ENCODE measurements at regions not wholly inside any gene's neighbourhood (a gene's known extent, or its start where the extent isn't known, plus 50 kb on each side); places are given as distances from the start of the nearest gene placed in this dataset.

DNA sequence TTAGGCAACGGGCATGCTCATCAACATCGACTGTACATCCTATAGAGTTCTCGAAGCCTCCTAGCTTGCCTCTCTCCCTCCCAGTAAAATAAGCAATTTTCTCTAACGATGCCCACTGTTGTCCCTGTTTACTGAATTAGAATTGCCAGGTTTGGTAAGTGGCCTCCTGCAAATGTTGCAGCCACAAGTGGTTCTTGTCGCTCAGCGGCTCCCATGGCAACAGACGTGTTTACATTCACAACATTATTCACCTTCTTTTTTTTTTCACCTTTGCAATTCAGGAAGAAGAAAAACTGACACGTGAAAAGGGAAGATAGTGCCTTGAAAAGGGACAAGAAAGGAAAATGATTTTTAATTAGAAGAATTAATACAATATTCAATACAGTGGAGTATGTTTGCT is 100.9 kb upstream of the PKP2 start:
- no peaks in the 10 kb centered on the region for H4K20me1 ChIP-seq (ENCODE audit: insufficient read depth, low read length)
- TF ChIP-seq, protein P1, sequence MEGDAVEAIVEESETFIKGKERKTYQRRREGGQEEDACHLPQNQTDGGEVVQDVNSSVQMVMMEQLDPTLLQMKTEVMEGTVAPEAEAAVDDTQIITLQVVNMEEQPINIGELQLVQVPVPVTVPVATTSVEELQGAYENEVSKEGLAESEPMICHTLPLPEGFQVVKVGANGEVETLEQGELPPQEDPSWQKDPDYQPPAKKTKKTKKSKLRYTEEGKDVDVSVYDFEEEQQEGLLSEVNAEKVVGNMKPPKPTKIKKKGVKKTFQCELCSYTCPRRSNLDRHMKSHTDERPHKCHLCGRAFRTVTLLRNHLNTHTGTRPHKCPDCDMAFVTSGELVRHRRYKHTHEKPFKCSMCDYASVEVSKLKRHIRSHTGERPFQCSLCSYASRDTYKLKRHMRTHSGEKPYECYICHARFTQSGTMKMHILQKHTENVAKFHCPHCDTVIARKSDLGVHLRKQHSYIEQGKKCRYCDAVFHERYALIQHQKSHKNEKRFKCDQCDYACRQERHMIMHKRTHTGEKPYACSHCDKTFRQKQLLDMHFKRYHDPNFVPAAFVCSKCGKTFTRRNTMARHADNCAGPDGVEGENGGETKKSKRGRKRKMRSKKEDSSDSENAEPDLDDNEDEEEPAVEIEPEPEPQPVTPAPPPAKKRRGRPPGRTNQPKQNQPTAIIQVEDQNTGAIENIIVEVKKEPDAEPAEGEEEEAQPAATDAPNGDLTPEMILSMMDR (conservative IDR thresholded peaks at IDR 0.05; ENCODE audit: low read length): no peak
- TF ChIP-seq EZH2phosphoT487 (IDR thresholded peaks at IDR 0.05; ENCODE audit: borderline replicate concordance, low read depth, low read length): no peak
- H3K9me2 ChIP-seq (ENCODE audit: insufficient read depth, low read length): no peaks in the 10 kb centered on the region
- ChIA-PET POLR2A (no interaction called here), CTCF (ENCODE audit: unreplicated experiment) (no interaction called here)
- H3K4me1 ChIP-seq (ENCODE audit: insufficient read depth, low read length, poor library complexity, severe bottlenecking): no peaks in the 10 kb centered on the region
- no peak overlapping the region for H3K4me3 ChIP-seq (ENCODE audit: low read depth, low read length, poor library complexity, severe bottlenecking)
- H3K36me3 ChIP-seq (ENCODE audit: insufficient read depth, low read length): no peaks in the 10 kb centered on the region
- no peaks in the 10 kb centered on the region for H3K79me2 ChIP-seq (ENCODE audit: insufficient read depth, low read depth, low read length)
- intact Hi-C loops (cut with micrococcal nuclease; ENCODE audit: unreplicated experiment): no loop called here
- H3K27ac ChIP-seq (ENCODE audit: low read depth, low read length, poor library complexity, severe bottlenecking): no peak overlapping the region
- no TSS peak for BruUV-seq (replicated peaks)
- no peak overlapping the region for H2AFZ ChIP-seq (ENCODE audit: low read length)
- no peak overlapping the region for H3K4me2 ChIP-seq (ENCODE audit: low read length)
- DNase-seq (ENCODE audit: low spot score): no peak
- H3K9me3 ChIP-seq (ENCODE audit: low read length): no peaks in the 10 kb centered on the region

DNA sequence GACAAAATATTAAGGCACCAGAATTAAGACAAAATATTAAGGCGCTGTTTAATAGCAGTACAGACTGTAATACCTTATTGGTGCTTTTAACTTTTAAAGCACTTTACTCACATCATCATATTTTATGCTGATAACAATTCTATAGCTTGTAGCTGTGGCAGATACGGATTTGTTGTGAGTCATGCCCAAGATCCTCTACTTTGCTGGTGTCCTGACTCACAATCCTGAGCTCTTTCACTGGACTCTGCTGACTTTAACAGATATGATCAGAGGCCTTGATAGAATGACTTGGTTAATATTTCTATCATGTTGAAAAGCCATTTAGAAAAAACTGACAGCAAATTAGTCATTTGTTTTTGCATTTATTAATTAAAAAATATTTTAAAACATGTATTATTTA is 99.0 kb upstream of the PKP2 start:
- Histone ChIP-seq H3K79me2 (ENCODE audit: insufficient read depth, low read depth, low read length) (no peaks in the 10 kb centered on the region), H3K27ac (ENCODE audit: low read depth, low read length, poor library complexity, severe bottlenecking) (no peak overlapping the region), H3K4me2 (ENCODE audit: low read length) (no peak overlapping the region), H3K9me2 (ENCODE audit: insufficient read depth, low read length) (no peaks in the 10 kb centered on the region), H3K4me3 (ENCODE audit: low read depth, low read length, poor library complexity, severe bottlenecking) (no peak overlapping the region), H3K4me1 (ENCODE audit: insufficient read depth, low read length, poor library complexity, severe bottlenecking) (no peaks in the 10 kb centered on the region), H4K20me1 (ENCODE audit: insufficient read depth, low read length) (no peaks in the 10 kb centered on the region), H2AFZ (ENCODE audit: low read length) (no peak overlapping the region), H3K36me3 (ENCODE audit: insufficient read depth, low read length) (no peaks in the 10 kb centered on the region), H3K9me3 (ENCODE audit: low read length) (no peaks in the 10 kb centered on the region)
- ChIA-PET CTCF (ENCODE audit: unreplicated experiment) (no interaction called here), POLR2A (no interaction called here)
- BruUV-seq (replicated peaks): no TSS peak
- intact Hi-C loops (cut with micrococcal nuclease; ENCODE audit: unreplicated experiment): no loop called here
- DNase-seq (ENCODE audit: low spot score): no peak
- TF ChIP-seq, protein P1 (conservative IDR thresholded peaks at IDR 0.05; ENCODE audit: low read length): no peak
- no peak for TF ChIP-seq EZH2phosphoT487 (IDR thresholded peaks at IDR 0.05; ENCODE audit: borderline replicate concordance, low read depth, low read length)

DNA sequence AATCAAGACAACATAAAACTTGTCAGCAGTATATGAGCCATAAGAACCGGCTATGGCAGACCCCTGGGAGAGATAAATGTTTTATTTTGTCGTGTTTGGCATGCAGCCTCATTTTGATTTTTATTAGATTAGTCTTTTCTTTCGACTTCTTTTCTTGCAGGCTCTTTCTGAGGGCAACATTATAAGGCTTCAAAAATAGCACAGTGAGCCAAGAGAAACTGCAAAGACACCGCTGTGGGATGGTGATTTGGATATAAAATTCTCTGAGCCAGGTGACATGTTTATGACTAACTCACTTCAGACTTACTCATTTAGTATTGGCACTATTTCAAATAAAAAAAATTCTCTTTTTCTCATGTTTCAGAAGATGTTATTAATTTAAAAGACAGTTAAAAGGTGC is 96.8 kb upstream of the PKP2 start:
- no peaks in the 10 kb centered on the region for H3K79me2 ChIP-seq (ENCODE audit: insufficient read depth, low read depth, low read length)
- DNase-seq (ENCODE audit: low spot score): no peak
- TF ChIP-seq, protein P1 (conservative IDR thresholded peaks at IDR 0.05; ENCODE audit: low read length): no peak
- TF ChIP-seq EZH2phosphoT487 (IDR thresholded peaks at IDR 0.05; ENCODE audit: borderline replicate concordance, low read depth, low read length): no peak
- no peaks in the 10 kb centered on the region for H3K9me3 ChIP-seq (ENCODE audit: low read length)
- intact Hi-C loops (cut with micrococcal nuclease; ENCODE audit: unreplicated experiment): no loop called here
- no peaks in the 10 kb centered on the region for H3K36me3 ChIP-seq (ENCODE audit: insufficient read depth, low read length)
- no peak overlapping the region for H3K27ac ChIP-seq (ENCODE audit: low read depth, low read length, poor library complexity, severe bottlenecking)
- no peak overlapping the region for H3K4me2 ChIP-seq (ENCODE audit: low read length)
- BruUV-seq (replicated peaks): no TSS peak
- H2AFZ ChIP-seq (ENCODE audit: low read length): no peak overlapping the region
- no peaks in the 10 kb centered on the region for H4K20me1 ChIP-seq (ENCODE audit: insufficient read depth, low read length)
- H3K4me1 ChIP-seq (ENCODE audit: insufficient read depth, low read length, poor library complexity, severe bottlenecking): no peaks in the 10 kb centered on the region
- no peak overlapping the region for H3K4me3 ChIP-seq (ENCODE audit: low read depth, low read length, poor library complexity, severe bottlenecking)
- CTCF ChIA-PET (ENCODE audit: unreplicated experiment): no interaction called here
- H3K9me2 ChIP-seq (ENCODE audit: insufficient read depth, low read length): no peaks in the 10 kb centered on the region
- POLR2A ChIA-PET: no interaction called here
